CD4-positive, alpha-beta T cell treated with Interleukin-4 for 4 hours (primary cell): ENCODE measurements at regions not wholly inside any gene's neighbourhood (a gene's known extent, or its start where the extent isn't known, plus 50 kb on each side); places are given as distances from the start of the nearest gene placed in this dataset.
"Not testable (repeated sequence)": the region's sequence is repeated elsewhere in the genome, so short reads cannot be mapped to it uniquely, and the experiment has no call there.

Source experiments
- DNase-seq: peaks from one replicate; pipeline ENCODE4 v3.0.0-alpha.2; 2020

- DNase-seq: no peak
Observed at GRCh38 chr14:84254290-84254689, 1275.7 kb upstream of the FLRT2 start.

GRCh38 chr14:84262932-84263331, 1267.0 kb upstream of the FLRT2 start:
- no peak for DNase-seq

- no peak for DNase-seq
Observed at GRCh38 chr14:84272290-84272721, 1257.6 kb upstream of the FLRT2 start.

- no peak for DNase-seq
Observed at GRCh38 chr14:84273181-84273580, 1256.8 kb upstream of the FLRT2 start.

GRCh38 chr14:84282618-84283017, 1247.3 kb upstream of the FLRT2 start:
- DNase-seq: no peak

GRCh38 chr14:84288781-84289180, 1241.2 kb upstream of the FLRT2 start:
- DNase-seq: no peak

GRCh38 chr14:84298663-84299195, 1231.2 kb upstream of the FLRT2 start:
- no peak for DNase-seq

- DNase-seq: no peak
Observed at GRCh38 chr14:84303140-84303539, 1226.8 kb upstream of the FLRT2 start.

- DNase-seq: no peak
Observed at GRCh38 chr14:84312551-84312950, 1217.4 kb upstream of the FLRT2 start.

- DNase-seq: no peak
Observed at GRCh38 chr14:84323450-84323849, 1206.5 kb upstream of the FLRT2 start.

GRCh38 chr14:84323978-84324377, 1206.0 kb upstream of the FLRT2 start:
- DNase-seq: no peak

GRCh38 chr14:84336433-84336832, 1193.5 kb upstream of the FLRT2 start:
- DNase-seq: no peak

GRCh38 chr14:84340938-84341337, 1189.0 kb upstream of the FLRT2 start:
- no peak for DNase-seq

GRCh38 chr14:84341867-84342266, 1188.1 kb upstream of the FLRT2 start:
- not testable (repeated sequence) for DNase-seq

GRCh38 chr14:84343656-84344055, 1186.3 kb upstream of the FLRT2 start:
- no peak for DNase-seq

GRCh38 chr14:84351646-84352045, 1178.3 kb upstream of the FLRT2 start:
- no peak for DNase-seq

- DNase-seq: no peak
Observed at GRCh38 chr14:84361476-84361875, 1168.5 kb upstream of the FLRT2 start.

- no peak for DNase-seq
Observed at GRCh38 chr14:84375235-84375634, 1154.7 kb upstream of the FLRT2 start.

GRCh38 chr14:84390010-84390409, 1139.9 kb upstream of the FLRT2 start:
- DNase-seq: no peak

- no peak for DNase-seq
Observed at GRCh38 chr14:84397631-84398030, 1132.3 kb upstream of the FLRT2 start.

- DNase-seq: no peak
Observed at GRCh38 chr14:84399296-84399910, 1130.5 kb upstream of the FLRT2 start.

- DNase-seq: no peak
Observed at GRCh38 chr14:84401631-84402030, 1128.3 kb upstream of the FLRT2 start.

GRCh38 chr14:84403585-84403984, 1126.4 kb upstream of the FLRT2 start:
- no peak for DNase-seq

GRCh38 chr14:84404246-84404645, 1125.7 kb upstream of the FLRT2 start:
- DNase-seq: no peak

- no peak for DNase-seq
Observed at GRCh38 chr14:84409435-84409834, 1120.5 kb upstream of the FLRT2 start.
